HG03520 (cell line): ENCODE measurements at regions not wholly inside any gene's neighbourhood (a gene's known extent, or its start where the extent isn't known, plus 50 kb on each side); places are given as distances from the start of the nearest gene placed in this dataset.

Source experiments
- ATAC-seq: cut with Tn5 transposase; IDR thresholded peaks from one replicate; pipeline ENCODE4 v1.9.1; 2021; ENCODE audit warnings: mild to moderate bottlenecking, moderate library complexity; ENCODE audit not compliant: unreplicated experiment

DNA sequence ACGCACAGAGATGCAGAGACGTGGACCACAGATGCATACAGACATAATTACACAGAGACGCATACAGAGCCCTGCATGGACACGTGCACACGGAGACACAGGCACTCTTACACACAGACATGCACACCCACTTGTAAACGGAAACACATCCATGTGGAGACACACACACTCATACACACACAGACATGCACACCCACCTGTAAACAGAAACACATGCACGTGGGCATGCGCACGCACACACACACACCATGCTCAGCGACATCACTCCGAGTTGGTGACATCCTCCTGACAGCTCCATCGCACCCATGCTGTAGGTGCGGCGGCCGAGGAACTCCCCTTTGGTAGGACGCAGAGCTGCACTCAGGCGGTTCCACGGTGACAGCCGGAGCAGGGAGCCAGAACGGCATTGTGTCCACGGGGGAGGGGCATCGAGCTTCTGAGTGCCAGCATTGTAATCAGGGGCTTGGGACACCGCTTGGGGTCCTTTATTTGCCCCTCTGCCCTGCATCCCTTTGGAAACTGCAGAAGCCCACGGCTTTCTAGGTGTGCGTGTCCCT lies 233.5 kb downstream of the RBFOX3 start:
- no peak for ATAC-seq

DNA sequence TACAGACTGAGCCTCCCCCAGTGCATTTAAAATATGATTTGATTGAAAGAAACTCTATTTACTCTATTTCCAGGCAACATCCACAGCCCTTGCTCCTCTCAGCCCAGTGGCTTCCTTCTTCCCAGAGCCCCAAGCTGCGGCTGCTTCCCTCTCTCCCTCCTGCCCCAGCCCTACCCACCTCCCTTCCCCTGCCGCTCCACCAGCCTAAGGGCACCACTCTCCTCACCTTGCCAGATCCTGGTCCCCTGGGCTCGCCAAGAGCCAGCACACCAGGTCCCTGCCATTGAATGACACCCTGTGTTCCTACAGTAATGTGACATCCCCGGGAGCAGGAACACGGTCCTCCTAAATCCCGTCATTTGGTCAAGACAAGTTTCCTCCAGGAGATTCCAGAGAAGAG lies 236.0 kb downstream of the RBFOX3 start:
- no peak for ATAC-seq

DNA sequence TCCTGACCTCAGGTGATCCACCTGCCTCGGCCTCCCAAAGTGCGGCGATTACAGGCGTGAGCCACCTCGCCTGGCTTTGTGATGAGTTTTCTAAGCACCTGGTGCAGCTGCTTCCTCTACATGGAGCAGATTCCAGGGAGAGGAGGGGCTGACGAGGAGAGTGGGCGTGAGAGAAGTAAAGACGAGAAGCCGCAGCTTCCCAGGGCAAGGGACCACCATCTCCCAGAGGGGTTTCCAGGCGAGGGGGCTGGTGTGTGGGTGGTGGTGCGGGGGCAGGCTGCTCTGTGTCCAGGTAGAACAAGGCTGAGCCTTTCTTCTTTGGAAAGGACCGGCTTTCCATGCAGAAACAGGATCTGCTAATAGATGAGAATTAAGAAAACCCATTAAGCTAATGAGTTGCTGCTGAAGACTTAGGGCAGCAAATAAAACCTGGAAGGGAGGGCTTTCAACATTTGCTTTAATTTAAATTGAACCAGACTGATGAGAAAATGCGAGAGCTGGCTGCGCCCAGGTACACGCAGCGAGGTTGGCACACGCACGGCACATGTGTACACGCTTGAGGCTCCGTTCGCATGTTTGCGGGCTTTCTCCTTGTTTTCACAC lies 236.7 kb downstream of the RBFOX3 start:
- no peak for ATAC-seq

DNA sequence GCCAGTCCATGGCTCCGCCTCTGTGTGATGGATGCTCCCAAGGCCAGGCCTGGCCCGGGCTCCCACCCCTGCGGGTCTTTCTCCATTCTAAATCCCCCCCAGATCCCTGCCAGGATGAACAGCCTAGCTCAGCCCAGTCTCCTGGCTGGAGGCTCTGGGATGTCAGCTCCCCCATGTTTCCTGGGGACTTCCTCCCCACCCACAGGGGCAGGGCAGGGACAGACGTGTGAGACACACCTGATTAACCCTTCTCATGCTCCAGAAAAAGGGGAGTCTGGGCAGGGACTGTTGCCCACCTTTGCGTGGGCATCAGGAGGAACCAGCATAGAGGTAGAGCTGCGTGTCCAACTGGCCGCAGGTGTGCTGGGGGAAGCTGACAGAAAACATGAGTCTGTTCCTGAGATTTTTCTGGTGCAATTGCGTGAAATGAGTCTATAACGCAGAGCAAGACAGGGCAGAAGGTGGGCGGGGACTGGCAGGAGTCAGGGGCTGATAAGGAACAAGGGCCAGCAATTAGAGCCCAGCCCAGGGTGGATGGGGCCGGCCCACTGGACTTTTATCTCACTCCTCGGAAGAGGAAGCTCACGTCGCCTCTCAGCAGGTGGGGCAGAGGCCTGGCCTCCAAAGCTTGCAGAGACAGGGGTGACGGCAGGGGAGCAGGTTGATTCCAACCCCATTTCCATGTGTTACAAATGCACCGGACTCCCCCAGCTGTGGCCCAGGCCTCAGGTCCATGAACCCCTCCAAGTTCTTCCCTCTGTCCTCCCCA lies 238.2 kb downstream of the RBFOX3 start:
- ATAC-seq: no peak

DNA sequence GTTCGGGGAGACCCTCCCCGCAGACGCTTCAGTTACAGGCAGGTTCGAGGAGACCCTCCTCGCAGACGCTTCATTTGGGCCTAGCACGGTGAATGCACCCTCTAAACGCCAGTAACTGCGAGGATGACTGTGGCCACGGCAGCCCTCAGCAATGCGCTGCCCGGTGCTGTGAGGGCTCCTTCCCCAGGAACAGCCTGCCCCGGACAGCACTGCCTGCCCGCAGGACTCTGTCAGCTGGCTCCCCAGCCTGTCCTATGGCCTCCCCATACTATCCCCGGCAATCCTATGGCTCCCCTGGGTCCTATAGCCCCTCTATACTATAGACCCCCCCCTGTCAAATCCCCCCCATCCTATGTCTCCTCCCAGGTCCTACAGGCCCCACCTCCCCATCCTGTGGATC lies 238.9 kb downstream of the RBFOX3 start:
- ATAC-seq: no peak

DNA sequence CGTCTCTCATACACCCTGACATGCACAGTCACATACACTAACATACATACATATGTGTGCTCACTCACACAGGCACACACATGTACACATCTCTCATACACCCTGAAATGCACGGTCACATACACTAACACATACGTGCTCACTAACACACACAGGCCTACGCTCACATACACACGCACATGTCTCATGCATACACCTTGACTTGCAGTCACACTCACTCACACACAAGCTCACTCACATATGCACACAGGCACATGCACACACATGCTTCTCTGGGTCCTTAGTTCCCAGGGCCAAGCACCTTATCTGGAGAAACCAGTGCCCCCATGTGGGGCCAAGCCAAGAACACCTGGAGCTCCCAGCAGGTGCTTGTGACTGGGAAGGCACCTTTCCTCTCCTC lies 240.3 kb downstream of the RBFOX3 start:
- no peak for ATAC-seq

DNA sequence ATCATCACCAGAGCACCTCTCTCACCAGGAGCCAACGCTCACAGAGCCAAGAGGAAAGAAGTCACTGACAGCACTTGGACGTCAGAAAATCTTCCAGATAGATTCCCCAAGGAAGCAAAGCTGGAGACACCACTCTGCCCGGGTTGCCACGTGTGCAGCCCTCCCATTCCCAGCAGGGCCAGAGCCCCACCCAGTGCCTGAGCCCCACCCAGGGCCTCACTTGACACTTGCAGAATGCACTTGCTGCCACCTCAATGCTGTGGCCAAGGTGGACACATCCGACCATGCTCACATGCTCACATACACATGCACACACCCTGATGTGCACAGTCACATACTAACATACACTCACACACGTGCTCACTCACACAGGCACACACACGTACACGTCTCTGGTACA lies 240.7 kb downstream of the RBFOX3 start:
- ATAC-seq: no peak

DNA sequence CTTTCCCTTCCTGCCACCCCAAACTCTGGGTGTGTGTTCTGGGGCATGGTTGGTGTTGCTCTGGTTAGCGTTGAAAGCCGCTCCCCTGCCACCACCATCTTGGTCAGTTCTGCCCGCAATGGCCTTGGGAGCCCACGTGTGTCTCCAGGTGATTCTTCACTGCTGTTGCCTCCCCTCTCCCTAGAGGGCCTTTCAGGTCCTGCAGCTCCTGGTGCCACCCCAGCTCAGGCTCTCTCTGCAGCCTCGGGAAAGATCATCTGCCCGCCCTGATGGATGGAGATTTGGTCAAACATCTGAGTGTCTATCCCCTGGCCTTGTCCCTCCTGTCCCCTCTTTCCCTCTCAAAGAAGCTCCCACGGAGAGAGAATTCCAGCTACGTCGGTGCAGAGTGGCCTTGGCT lies 241.3 kb downstream of the RBFOX3 start:
- no peak for ATAC-seq

DNA sequence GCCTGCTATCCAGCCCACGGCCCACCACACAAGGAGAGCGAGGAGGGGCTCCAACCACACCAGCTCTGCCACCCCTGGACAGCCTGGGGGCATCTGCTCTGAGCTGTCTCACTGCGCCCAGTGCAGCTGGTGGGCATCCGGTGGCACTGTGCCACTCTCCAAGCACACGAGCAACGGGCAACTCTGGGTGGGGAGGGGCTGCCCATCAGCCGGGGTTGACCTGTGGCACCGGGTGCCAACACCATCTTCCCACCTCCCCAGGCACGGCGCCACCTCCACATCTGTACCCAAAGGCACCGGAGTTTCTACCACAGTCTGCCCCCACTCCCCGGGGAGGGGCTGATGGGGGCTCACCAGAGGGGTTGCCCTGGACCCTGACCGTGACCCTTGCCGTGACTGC lies 241.8 kb downstream of the RBFOX3 start:
- no peak for ATAC-seq

DNA sequence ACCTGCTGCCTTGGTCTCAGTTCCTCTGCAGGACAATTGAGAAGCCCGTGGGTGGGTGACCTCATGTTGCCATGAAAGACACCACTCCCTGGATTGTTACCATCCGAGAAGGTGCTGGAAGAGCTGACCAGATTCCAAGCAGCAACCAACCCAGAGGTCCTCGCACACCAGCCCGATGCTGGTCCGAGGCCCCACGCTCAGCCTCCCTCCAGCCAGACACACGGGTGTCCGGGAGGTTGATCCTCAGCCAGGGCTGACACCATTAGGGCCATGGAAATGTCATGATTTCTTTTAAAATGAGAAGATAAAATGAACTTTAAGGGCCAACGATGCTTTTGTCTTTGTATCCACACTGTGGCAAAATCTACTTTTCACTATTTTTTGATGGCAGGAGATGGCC lies 242.3 kb downstream of the RBFOX3 start:
- ATAC-seq: no peak

DNA sequence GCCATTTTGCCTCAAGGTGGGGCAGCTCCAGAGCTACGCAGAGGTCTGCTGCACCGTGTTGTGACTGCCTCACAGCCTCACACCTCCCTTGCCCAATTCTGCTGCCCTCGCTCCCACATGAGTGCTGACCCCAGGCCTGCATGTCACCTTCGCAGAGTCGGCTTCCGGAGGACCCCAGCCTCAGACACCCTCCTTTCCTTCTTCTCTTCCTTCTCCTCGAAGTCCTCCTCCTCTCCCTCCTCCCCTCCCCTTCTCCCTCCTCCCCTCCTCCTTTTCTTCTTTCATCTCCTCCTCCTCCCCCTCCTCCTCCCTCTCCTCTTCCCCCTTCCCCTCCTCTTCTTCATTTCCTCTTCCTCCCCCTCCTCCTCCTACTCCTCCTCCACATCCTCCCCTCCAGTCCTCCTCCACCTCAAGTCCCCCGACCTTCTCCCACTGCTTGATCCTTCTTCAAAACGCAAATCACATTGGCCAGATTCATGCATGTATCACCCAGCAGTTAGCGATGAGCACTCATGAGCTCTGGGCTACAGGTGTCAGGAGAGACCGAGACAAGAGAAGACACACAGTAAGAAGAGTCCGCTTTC lies 243.8 kb downstream of the RBFOX3 start:
- no peak for ATAC-seq

DNA sequence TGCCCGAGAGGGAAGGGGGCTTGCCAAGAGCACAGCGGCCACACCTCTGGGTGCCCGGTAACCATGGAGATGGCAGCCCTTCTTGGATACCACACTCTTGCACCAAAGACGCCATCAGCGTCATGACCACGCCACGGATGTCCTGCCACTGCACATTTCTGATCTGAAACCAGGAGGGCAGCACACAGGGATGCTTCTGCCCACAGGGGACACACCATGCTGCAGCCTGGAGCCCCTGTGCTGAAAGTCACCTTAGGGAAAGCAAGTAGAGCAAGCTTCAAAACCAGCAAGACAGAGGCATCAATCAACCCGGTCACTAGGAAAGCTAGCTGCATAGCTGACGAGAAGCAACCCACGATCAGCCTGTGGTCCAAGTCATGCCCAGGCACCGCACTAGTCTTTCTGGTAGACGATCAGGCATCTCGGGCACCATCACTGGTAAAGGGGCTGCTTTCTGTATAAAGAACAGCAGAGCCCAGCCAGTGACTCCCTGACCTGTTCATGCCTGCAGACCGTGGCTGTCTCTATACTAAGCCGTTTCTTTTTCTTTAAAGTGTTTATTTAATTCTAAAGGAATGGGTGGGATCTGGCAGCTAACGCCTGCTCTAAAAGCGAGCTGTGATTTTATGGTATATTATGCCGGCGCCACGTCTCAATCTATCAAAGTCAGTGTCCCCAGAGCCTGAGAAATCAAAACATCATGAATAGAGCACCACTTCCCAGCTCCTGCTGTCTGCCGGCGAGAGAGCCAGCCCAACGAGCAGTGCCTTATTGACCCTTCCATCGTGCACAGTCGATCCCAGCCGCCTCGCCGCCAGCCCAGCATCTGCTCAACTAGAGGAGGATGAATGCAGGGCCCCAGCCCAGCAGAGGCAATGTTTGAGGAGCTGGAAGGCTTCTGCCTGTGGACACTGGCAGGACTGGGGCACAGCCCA lies 244.7 kb downstream of the RBFOX3 start:
- ATAC-seq: no peak

DNA sequence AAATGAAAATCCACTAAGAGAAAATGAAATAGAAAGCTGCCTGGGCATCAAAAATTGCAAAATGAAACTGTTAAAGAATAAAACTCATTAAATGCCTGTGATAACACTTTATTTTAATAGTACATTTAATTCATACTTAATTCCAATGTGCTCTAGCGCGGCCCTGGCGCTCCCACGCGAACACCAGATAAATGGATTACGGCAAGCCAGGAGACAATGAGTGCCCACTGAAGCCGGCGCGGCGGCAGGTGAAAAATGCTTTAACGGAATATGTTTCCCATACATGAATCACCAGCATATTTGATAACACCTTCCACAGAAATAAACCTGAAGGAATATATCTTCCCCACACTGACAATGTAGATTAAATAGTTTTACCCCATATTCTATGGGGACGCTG lies 245.5 kb downstream of the RBFOX3 start:
- ATAC-seq: no peak

DNA sequence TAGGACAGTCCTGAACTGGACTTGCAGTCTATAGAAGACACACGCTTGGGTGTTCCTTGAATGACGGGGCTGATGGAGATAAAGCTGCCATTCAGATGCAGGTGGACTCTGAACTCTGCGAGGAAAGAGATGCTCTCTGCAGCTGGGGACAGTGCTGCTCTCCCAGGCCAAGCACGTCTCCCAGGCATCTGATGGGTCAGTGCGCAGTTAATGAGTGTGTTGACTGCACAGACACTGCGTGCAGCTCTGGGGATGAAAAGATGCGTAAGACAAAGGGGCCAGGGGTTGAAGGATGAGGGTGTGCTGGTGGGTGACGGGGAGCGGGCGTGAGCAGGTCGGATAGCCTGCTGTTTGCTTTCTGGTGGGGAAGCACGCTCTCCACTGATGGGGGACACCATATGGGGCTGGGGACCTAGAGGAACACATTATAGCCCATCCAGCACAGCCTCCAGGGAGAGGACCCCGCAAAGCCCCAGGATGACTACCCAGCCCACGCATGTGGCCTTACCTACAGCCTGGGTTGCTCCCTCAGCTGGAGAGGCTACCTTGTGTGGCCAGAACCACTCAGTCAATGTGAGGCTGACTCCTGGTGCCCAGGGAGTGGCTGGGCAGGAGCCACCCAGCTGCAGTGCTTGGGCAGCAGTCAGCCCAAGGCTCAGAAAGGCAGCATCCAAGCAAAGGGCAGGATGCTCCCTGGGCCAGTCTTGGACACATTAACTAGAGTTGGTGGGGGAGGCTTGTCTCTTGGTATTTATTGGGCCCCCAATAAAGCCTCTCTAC lies 246.3 kb downstream of the RBFOX3 start:
- ATAC-seq: no peak

DNA sequence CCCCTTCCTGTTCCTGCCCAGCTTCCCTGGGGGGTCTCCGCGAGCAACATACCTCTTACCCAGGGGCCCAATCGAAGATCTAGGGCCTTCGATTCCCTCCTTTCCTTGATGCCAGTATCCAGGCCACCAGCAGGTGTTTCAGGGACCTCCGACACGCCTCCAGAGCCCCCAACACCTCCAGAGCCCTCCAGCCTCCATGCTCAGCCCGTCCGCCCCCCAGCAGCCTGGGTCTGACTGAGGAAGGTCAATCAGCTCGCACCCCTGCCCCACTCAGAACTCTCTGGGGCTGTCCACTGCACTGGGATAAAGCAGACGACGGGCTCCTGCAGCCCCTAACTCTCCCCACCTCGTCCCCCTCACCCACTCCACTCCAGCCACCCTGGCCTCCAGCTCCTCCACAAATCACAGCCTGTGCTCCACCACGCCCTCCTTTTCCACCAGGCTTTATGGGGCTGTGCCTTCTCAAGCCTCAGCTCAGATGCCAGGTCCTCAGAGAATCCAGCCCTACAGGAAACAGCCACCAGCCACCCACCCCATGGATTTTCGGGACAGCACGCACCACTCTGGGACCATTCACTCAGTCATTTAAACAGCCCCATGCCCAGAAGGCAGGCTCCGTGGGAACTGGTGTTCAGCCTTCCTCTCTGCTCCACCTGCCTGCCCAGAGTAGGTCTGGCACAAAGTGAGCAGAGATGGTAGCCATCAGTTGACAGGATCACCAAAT lies 247.1 kb downstream of the RBFOX3 start:
- ATAC-seq: no peak

DNA sequence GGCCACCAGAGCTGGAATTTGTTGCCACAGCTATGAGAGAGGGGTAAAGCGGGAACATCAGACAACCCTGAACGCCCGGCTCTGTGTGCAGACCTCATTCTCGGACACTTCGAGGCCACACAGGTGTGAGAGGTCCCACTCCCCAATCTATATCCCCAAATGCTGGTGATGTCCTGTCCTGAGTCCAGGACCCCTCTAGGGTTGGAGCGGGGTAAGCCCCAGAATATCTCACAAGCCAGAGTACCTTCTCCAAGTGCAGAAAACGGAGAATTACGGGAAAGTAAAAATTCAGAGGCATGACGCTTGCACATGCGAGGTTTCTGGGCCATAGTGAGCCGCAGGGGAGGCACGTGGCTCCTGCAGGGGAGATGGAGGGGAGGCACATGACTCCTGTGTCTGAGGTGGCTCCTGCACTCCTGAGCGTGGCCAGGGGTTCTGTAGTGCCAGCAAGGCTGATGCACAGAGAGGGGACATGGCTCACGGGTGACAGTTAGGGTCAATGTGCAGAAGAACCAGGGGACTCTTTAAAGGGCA lies 248.0 kb downstream of the RBFOX3 start:
- ATAC-seq: no peak

DNA sequence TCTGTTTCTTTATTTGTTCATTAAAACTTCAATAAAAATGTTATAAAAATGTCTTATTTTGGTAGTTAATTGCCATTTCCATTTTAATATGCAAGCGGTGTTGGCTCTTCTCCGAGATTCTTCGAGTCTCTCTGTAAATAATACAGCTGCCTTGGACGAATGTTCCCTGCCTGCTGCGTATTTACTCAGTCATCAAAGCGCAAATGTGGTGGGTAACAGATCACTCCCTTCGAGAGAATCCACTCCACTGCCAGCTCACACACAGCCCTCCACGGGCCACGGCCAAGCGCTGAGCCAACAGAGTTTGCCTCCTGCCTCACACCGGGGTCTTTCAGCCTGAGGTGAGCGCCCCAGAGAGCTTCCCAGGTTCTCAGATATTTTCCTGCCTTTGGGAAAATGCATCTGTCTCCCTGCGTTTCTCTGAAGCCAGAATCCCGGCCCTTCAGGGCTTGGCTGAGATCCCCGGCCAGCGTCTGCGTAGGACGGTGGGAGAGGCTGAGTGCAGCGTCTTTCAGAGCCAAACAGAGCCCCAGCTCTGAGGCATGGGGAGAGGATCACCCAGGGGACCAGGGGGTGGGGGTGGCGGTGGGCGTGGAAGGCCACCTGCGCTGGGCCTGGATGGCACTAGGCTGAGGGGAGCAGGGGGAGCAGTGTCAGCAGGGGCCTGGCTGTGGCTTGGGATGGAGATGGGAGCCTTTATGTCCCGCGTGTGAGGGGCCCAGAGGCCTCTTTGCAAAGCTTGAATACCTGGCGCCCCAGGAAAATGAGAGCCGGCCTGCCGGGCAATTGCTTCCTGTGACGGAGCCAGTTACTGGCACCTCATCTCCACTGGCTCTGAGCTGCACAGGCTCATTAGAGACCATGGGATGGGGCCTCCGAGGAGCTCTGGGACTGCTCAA lies 248.7 kb downstream of the RBFOX3 start:
- no peak for ATAC-seq

DNA sequence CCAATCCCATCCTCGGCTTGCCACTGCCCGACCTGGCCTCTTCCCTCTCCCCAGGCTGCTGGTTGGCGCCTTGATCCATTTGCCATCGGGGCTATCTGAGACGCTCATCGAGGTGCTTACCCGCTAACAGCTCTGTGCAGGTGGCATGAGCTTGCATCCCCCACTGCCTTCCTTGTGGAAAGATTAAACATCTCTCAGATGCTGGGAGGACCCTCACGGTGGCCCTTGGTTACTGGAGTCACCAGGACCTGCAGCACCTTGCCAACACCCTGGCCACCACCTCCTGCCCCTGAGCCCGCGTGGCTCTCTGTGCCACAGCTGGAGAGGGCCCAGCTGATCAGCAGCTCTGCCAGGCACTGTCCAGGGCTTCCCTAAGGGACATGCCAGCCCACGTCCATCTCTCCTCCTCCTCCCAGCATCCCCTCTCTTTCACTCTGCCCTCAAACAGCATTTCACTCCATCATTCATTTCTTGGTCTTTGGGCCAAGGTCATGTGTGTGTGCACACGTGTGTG lies 249.6 kb downstream of the RBFOX3 start:
- no peak for ATAC-seq
